ENCODE measurements at regions not wholly inside any gene's neighbourhood (a gene's known extent, or its start where the extent isn't known, plus 50 kb on each side); places are given as distances from the start of the nearest gene placed in this dataset.

GRCh38 chr5:174535669-174536068 is 188.7 kb upstream of the MSX2 start:
- no peak for TF ChIP-seq EP300 (IDR thresholded peaks at IDR 0.05)
- TF ChIP-seq CTCF (IDR thresholded peaks at IDR 0.05) = no peak
- no peak for TF ChIP-seq POLR2AphosphoS5 (IDR thresholded peaks at IDR 0.05)

Measured in suprapubic skin (tissue), 4 donors.